WI38 (cell line): ENCODE measurements at regions not wholly inside any gene's neighbourhood (a gene's known extent, or its start where the extent isn't known, plus 50 kb on each side); places are given as distances from the start of the nearest gene placed in this dataset.

Source experiments
- H3K4me3 ChIP-seq: 2 replicates; pipeline ENCODE4 v1.5.1; 2011; ENCODE audit warnings: low read depth, mild to moderate bottlenecking, control low read depth, low read length
- TF ChIP-seq, protein P1 (sequence below): IDR thresholded peaks from 2 replicates; pipeline ENCODE4 v1.5.1; 2012; ENCODE audit warnings: low read depth, mild to moderate bottlenecking, control low read depth, low read length

DNA sequence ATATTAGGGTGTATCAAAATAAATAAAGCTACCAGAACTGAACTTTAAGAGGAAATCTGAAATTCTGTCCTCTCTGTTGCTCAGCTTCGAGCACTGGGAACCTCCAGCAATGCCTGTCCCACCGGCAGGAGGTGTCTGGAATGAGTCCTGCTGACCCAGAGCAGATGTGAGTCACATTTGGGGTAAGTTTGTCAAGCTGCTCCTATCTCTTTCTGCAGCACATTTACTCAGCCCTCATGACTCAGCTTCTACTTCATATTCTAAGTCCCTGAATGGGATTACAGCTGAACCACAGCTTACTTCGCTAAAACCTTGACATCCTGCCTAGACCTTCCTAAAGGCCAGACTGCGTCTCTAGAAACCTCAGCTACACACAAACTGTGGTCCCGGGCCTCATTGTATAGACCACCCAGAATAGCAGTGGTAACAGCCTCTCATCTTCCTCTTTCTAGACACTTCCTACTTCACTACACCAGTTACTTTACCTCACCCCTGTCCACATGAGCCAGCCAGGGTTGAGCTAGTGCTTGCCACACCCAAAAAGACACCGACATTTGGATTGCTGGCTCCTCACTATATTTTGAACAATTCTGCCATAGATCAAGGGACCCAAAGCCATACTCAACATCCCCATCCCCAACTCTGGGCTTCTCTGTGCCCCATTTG, 109.6 kb upstream of the TMCO5A start:
- TF ChIP-seq, protein P1, sequence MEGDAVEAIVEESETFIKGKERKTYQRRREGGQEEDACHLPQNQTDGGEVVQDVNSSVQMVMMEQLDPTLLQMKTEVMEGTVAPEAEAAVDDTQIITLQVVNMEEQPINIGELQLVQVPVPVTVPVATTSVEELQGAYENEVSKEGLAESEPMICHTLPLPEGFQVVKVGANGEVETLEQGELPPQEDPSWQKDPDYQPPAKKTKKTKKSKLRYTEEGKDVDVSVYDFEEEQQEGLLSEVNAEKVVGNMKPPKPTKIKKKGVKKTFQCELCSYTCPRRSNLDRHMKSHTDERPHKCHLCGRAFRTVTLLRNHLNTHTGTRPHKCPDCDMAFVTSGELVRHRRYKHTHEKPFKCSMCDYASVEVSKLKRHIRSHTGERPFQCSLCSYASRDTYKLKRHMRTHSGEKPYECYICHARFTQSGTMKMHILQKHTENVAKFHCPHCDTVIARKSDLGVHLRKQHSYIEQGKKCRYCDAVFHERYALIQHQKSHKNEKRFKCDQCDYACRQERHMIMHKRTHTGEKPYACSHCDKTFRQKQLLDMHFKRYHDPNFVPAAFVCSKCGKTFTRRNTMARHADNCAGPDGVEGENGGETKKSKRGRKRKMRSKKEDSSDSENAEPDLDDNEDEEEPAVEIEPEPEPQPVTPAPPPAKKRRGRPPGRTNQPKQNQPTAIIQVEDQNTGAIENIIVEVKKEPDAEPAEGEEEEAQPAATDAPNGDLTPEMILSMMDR = peak; percentile 23; the same call in 1 of the 2 replicates
- H3K4me3 ChIP-seq = no peak overlapping the region

DNA sequence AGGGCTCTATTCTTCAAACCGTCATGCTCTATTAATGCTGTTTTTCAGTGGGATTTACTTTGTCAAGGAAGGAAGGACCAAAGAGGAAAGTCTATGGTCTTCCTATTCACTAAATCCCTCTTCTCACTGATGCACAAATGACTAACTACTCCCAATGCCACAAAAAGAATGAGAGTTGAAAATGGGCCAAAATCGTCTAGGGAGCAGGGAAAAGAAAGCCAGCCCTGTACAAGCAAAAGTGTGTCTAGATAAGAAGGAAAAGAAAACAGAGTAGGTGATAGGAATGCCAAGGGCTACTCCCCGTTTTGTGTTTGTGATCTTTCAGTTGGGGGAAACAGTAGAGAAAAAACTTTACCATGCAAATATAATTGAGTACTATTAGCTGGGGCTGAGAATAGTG, 97.2 kb upstream of the TMCO5A start:
- H3K4me3 ChIP-seq = no peak overlapping the region
- TF ChIP-seq, protein P1 = no peak

DNA sequence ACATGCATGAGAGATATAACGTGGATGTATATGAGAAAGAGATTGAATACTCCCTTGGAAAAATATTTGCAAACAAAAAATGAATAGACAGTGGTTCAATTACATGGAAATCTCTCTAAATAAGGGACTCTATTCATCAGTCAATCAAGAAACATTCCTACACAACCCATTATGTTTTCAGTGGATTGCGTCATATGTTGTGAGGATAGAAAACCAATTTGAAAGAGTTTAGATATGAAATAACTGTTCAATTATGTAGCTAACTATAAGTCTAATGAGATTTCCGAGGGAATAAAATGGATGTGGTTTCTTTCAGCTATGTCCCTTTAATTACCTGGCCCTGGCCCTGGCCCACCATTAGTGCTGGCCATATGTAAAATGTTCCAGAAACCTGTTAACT, 86.7 kb upstream of the TMCO5A start:
- H3K4me3 ChIP-seq = no peak overlapping the region
- TF ChIP-seq, protein P1 = no peak

GRCh38 chr15:37856109-37856508, 78.3 kb upstream of the TMCO5A start:
- H3K4me3 ChIP-seq = no peak overlapping the region
- TF ChIP-seq, protein P1 = no peak

DNA sequence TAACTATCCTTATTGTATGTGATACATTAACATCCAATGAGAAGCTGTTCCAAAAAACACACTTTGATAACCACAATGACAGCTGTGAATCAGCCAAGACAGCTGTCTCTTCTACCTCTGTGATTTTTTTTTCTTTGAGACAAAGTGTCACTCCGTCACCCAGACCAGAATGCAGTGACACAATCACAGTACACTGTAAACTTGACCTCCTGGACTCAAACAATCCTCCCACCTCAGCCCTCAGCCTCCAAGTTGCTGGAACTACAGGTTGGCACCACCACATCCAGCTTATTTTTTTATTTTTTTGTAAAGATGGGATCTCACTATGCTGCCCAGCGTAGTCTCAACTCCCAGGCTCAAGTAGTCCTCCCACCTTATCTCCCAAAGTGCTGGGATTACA, 73.5 kb upstream of the TMCO5A start:
- TF ChIP-seq, protein P1 = no peak
- H3K4me3 ChIP-seq = no peak overlapping the region

GRCh38 chr15:37865687-37866086, 68.8 kb upstream of the TMCO5A start:
- TF ChIP-seq, protein P1 = no peak
- H3K4me3 ChIP-seq = no peak overlapping the region

DNA sequence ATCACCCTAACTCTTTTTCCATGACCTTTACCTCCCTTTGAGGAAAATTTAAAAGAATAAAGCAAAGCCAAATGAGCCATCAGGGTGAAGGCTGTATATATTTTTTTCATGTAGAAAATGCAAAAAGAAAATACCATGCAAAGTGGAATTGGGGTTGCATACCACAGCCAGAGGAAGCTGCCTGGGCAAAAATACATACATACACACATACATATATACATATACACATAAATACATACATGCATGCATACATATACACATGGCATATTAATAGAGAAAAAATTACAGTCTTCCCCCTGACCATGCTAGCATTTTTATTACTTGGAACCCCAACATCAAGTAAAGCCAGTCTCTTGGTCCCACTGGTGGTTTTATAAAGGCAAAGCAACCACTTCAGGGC, 63.7 kb upstream of the TMCO5A start:
- no peak overlapping the region for H3K4me3 ChIP-seq
- TF ChIP-seq, protein P1 = no peak
